ENCODE measurements at regions not wholly inside any gene's neighbourhood (a gene's known extent, or its start where the extent isn't known, plus 50 kb on each side); places are given as distances from the start of the nearest gene placed in this dataset.

DNA sequence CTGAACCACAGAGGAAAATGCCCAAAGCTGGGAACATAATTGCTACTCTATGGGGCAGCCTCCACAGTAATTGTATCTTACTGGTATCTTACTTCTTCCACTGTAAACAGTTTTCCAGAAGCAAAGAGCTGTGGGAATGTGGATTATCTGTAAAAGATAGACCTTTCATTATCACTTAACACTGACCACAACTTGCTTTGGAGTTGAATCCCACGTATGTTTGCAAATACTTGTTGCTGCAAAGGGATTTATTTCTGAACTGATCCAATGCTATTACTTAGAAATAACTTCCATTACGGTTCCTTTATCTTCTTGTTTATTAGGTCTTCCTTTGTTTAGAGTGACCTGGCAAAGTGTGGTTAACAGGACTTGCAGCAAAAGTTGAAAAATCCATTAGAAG is 218.1 kb downstream of the KCTD12 start:
- H3K9me3 ChIP-seq (ENCODE audit: insufficient read depth in 2 of 2, low read depth in 1 of 2, low read length in 1 of 2), result no peaks in the 10 kb centered on the region
- CTCF ChIA-PET (ENCODE audit: partially characterized antibody), result interaction anchor here (1.1 to 3.7 kb wide), 6 partner anchors 9 to 234 kb away, joined by 3 to 21 read pairs (median 4); no protein-coding TSS in a partner anchor
- H3K79me1 ChIP-seq (ENCODE audit: low read depth, low read length), result no peaks in the 10 kb centered on the region
- no peak overlapping the region for H3K4ac ChIP-seq (replicated peaks; ENCODE audit: insufficient read length, low read depth, low read length)
- no peaks in the 10 kb centered on the region for H3K23me2 ChIP-seq (ENCODE audit: low read depth, low read length)
- TF ChIP-seq FOSL1 (IDR thresholded peaks at IDR 0.05; ENCODE audit: insufficient read depth, low read depth, low read length) (no peak), NANOG (IDR thresholded peaks at IDR 0.05; ENCODE audit: insufficient read depth, low read depth, low read length, poor library complexity, severe bottlenecking) (no peak), SP4 (IDR thresholded peaks at IDR 0.05; ENCODE audit: low read length) (no peak), CHD2 (IDR thresholded peaks at IDR 0.05; ENCODE audit: low read length) (no peak)
- H4K5ac ChIP-seq (ENCODE audit: insufficient read length, low read depth, low read length), result no peak overlapping the region
- no peak overlapping the region for H2BK20ac ChIP-seq (ENCODE audit: low read length)
- H3K79me2 ChIP-seq (ENCODE audit: control insufficient read depth in 1 of 2, insufficient read depth in 2 of 2, low read length in 2 of 2), result no peaks in the 10 kb centered on the region
- H2AFZ ChIP-seq (ENCODE audit: low read length), result no peak overlapping the region
- no peak overlapping the region for H3K18ac ChIP-seq (ENCODE audit: extremely low read depth, low read length)
- no peaks in the 10 kb centered on the region for H4K20me1 ChIP-seq (replicated peaks in 1 of 2; ENCODE audit: control insufficient read depth in 1 of 2, insufficient read depth in 2 of 2, low read length in 2 of 2)
- no peak overlapping the region for H2BK5ac ChIP-seq (ENCODE audit: low read depth, low read length)
- POLR2A ChIA-PET (ENCODE audit: partially characterized antibody), result no interaction called here
- no peak overlapping the region for H4K8ac ChIP-seq (ENCODE audit: extremely low read depth, insufficient read depth, low read length)
- H3K4me3 ChIP-seq (ENCODE audit: extremely low read depth in 1 of 4, insufficient read depth in 2 of 4, low read depth in 3 of 4, low read length in 4 of 4), result no peak overlapping the region
- H3K27ac ChIP-seq (ENCODE audit: low read depth, low read length), result no peak overlapping the region
- H2AK5ac ChIP-seq (ENCODE audit: low read depth, low read length), result no peak overlapping the region
- DNase-seq (ENCODE audit: low read depth in 1 of 2, low spot score in 2 of 2), result no peak
- WGBS, 2 experiments (ENCODE audit: extremely low coverage in 1 of 2, insufficient coverage in 1 of 2, insufficient read length in 1 of 2, insufficient replicate concordance in 2 of 2, low coverage in 1 of 2, low lambda C conversion rate in 2 of 2, missing lambda C conversion rate in 1 of 2), result 78% methylated on average over 2 of the region's 2 CpGs; no CpG with 5 or more reads in 1 of the 2 experiments
- H3K4me1 ChIP-seq (replicated peaks in 1 of 4; ENCODE audit: control insufficient read depth in 3 of 4, insufficient read depth in 4 of 4, low read length in 3 of 4), result no peaks in the 10 kb centered on the region
- H4K91ac ChIP-seq (replicated peaks; ENCODE audit: insufficient read length, low read length), result no peak overlapping the region
- H3K36me3 ChIP-seq (ENCODE audit: control insufficient read depth in 2 of 4, insufficient read depth in 4 of 4, low read length in 3 of 4), result no peaks in the 10 kb centered on the region
- FAIRE-seq, result no peak
- no peak overlapping the region for H2BK15ac ChIP-seq (ENCODE audit: low read length)
- H3K23ac ChIP-seq (ENCODE audit: insufficient read length), result no peak overlapping the region
- H3K9ac ChIP-seq (replicated peaks in 1 of 4; ENCODE audit: extremely low read depth in 1 of 4, low read depth in 3 of 4, low read length in 3 of 4), result no peak overlapping the region
- H2BK12ac ChIP-seq (ENCODE audit: low read depth, low read length), result no peak overlapping the region
- no peaks in the 10 kb centered on the region for H3K27me3 ChIP-seq (replicated peaks in 1 of 4; ENCODE audit: control insufficient read depth in 3 of 4, extremely low read depth in 1 of 4, insufficient read depth in 3 of 4, low read length in 3 of 4)
- H3K56ac ChIP-seq (replicated peaks; ENCODE audit: insufficient read length, low read depth, low read length), result no peak overlapping the region
- no peak overlapping the region for H2BK120ac ChIP-seq (replicated peaks; ENCODE audit: low read depth, low read length)
- no peak overlapping the region for H3K4me2 ChIP-seq (ENCODE audit: insufficient read depth in 1 of 2, low read depth in 2 of 2, low read length in 2 of 2)
- no peak overlapping the region for H3K14ac ChIP-seq (ENCODE audit: insufficient read length)

All from H1 (cell line).